ENCODE measurements at regions not wholly inside any gene's neighbourhood (a gene's known extent, or its start where the extent isn't known, plus 50 kb on each side); places are given as distances from the start of the nearest gene placed in this dataset.
"Not testable (repeated sequence)": the region's sequence is repeated elsewhere in the genome, so short reads cannot be mapped to it uniquely, and the experiment has no call there.

GRCh38 chr13:79966059-79966458 lies 374.9 kb downstream of the SPRY2 start:
- no peak for DNase-seq

DNA sequence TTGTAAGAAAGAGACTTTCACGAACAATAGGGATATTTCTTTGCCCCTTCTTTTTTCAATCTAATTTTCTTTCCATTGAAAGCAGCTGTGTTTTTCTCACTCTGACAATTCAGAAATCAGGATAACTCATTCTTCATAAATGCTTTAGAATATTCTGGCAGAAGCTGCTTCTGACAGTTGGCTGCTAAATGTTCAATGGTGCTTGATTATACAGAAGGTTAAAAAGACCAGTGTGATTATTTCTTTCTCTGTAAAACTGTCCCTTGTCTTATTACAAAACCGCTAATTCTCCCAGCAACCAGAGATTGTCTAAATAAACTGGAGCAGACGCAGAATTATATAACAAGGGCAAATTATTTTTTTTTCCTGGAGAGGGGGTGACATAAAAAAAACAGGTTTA lies 394.4 kb downstream of the SPRY2 start:
- no peak for DNase-seq

GRCh38 chr13:79943346-79944023 lies 397.4 kb downstream of the SPRY2 start:
- DNase-seq = no peak

DNA sequence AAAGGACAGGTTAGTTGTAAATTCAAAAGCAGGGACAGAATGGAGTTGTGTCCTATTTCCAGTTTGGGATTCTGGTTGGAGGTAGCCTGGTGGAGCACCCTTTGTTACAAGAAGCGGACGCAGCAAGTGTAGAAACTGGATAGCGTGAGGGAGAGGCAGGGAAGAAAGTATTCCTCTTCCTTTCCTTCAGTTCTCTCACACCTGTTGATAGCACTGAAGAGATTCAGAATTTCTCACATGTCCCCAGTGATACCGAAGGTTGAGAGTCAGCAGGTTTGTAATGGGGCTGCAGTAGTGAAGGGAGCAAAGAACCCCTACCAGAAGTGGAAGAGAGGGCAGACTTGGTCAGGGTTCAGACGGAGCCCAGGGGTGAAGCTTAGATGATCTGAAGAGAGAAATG lies 399.2 kb downstream of the SPRY2 start:
- no peak for DNase-seq

- DNase-seq = no peak
Measured at GRCh38 chr13:79939689-79940088, 401.2 kb downstream of the SPRY2 start.

- DNase-seq = no peak
Measured at GRCh38 chr13:79937771-79938216, 403.1 kb downstream of the SPRY2 start.

DNA sequence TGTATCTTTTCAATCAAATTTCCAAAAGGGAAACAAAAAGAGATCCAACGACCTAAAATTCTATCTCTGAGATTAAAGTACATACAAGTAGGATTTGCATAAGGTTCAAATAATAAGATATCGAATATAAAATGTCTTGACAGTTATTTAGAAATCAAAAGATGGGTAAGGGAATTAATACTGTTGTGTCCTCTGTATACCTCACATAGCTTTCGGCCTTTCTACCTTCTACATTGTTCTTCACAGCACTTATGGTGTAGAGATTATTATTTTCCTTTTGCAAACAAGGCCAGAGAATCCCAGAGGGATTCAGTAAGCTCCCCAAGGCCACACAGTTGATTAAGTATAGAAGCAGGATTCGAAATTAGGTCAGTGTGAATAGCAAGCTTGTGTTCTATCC lies 403.6 kb downstream of the SPRY2 start:
- no peak for DNase-seq

DNA sequence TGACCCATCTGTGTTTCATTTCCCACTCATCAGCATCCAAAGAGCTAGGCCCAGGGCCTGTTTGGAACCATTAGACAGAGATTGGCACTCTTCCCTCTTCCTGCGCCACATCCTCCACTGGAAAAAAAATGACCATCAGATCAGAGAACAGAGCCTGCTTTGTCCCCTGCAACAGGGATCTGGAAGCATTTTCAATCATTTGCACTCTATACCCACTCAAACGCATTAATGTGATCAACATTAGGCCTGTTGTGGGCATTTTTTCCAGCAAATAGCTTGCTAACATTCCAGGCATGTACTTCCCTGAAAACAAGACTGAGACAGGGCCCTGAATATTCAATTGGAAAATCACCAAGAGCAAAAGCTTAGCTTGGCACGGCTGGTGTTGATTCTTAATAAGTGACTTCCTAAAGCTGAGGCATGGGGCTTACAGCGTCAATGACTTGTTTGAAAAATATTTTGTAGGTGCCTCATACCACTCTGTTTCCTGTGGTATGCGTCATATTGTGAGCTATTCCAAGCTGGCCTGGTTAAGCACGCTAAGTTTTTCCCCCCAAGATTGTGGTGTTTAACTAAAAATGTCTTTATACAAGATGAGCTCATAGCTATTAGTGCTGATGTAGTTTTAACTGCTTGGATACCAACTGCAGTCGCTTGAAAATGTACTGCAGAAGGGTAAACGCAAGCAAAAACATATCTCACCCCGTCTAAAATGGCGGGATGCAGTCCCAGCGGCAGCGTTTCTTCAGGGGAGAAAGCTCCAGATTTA lies 404.4 kb downstream of the SPRY2 start:
- DNase-seq = peak in 1 of 2 experiments; percentile 47

- DNase-seq = no peak
Measured at GRCh38 chr13:79935121-79935520, 405.8 kb downstream of the SPRY2 start.

DNA sequence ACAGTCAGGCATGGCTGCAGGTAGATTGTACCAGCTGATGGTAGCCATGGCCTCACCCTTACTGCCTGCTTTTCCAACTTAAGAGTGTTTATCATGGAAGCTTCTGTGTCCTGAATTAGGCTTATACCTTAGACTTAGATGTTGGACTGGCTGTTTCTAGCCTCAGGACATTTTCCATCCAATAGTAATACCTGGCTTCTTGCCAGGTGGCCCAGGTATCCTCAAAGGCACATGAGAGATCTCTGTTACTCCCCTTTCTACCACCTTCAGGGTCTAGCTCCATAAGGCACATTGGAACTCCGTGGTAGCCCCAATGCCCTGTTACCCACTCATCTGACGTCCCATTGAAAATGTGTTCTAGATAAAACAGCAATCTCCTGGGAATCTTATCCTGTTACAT lies 407.5 kb downstream of the SPRY2 start:
- no peak for DNase-seq

DNA sequence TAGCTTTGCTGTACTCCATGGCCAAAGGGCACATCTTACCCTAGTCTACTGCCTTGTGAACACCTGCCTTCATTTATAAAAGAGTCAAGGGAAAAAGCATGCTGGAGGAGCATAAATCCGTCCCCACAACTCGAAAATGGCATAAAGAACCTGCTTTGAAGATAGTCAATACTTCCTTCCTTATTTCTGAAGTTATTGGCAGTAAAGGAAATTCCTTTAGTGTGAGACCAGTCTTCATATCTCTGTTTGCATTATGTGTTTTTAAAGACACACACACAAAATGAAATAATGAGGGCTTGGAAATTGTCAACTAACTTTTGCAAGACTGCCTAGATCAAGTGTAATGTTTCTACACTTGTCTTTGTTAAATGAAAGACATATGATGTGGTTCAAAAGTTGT lies 408.4 kb downstream of the SPRY2 start:
- no peak for DNase-seq

DNA sequence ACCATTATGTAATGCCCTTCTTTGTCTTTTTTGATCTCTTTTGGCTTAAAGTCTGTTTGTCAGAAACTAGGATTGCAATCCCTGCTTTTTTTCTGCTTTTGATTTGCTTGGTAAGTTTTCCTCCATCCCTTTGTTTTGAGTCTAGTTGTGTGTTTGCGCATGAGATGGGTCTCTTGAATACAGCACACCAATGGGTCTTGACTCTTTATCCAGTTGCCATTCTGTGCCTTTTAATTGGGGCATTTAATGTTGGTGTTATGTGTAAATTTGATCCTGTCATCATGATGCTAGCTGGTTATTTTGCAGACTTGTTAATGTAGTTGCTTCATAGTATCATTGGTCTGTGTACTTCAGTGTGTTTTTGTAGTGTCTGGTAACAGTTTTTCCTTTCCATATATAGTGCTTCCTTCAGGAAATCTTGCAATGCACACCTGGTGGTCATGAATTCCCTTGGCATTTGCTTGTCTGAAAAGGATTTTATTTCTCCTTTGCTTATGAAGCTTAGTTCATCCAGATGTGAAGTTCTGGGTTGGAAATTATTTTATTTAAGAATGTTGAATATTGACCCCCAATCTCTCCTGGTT lies 416.9 kb downstream of the SPRY2 start:
- DNase-seq = not testable (repeated sequence)

- DNase-seq = no peak
Measured at GRCh38 chr13:79919091-79919490, 421.8 kb downstream of the SPRY2 start.

- no peak for DNase-seq
Measured at GRCh38 chr13:79918620-79919019, 422.3 kb downstream of the SPRY2 start.

DNA sequence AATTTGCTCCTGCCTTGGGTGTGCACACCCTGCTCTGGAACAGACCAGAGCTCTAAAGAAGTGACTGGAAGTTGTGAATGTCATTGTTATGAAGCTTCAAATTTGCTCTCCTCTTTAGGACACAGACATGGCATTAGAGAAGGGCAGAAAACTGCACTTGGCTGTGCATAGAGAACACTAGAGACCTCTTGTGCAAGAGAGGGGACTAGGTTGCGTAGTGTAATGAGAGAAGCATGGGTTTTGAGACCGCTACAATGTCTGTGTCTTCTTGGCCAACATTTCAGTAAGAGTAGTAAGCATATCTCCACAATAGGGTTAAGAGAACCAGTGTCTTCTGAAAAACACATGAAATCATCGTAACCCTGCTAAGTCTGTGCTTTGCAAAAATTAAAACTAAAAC lies 423.3 kb downstream of the SPRY2 start:
- DNase-seq = no peak

GRCh38 chr13:79915114-79915811 lies 425.7 kb downstream of the SPRY2 start:
- DNase-seq = no peak

- DNase-seq = no peak
Measured at GRCh38 chr13:79913141-79913827, 427.6 kb downstream of the SPRY2 start.

DNA sequence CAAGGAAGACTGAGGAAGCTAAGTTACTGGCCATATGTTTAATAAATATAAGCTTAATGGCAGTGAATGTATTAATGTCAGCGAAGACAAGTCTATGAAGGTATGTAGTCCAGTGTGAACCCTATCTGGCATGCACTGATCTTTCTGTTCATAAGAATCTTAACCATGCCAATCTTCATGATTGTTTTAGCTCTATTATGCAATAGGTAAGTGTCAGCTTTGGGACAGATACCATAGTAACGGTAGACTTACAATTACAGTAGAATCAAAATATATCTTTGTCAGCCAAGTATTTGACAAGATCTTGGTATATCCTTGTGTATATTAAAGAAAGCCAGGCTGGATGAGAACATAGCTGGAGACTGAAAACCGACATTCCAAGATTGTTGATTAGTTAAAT lies 428.5 kb downstream of the SPRY2 start:
- DNase-seq = no peak

DNA sequence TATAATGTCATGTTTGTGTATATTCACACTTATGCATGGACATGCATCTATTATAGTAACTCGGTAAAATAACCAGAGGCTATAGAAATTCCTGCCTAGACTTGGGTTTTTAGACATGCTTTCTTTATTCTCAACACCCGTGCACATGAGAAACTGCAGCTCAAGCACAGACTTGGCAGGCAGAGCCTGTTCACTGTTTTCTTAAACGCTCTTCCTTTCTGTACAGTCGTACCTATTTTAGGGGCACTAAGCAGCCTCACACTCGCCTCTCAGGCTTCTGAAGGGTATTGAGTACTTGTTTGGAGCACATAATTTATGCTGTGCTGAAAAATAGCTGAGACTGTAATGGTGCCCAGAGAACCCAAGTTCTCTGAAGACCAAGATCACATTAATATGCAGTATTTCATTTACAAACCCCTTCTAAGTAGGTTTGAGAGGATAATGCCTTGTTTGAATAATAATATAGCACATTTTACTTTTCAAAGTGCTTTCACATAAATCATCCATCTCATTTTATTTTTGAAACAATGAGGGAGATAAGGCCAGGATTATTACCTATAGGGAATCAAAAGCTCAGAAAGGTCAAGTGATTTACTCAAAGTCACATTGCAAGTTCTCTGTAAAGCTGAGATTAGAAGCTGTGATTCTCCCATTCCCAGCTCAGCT lies 429.9 kb downstream of the SPRY2 start:
- no peak for DNase-seq

DNA sequence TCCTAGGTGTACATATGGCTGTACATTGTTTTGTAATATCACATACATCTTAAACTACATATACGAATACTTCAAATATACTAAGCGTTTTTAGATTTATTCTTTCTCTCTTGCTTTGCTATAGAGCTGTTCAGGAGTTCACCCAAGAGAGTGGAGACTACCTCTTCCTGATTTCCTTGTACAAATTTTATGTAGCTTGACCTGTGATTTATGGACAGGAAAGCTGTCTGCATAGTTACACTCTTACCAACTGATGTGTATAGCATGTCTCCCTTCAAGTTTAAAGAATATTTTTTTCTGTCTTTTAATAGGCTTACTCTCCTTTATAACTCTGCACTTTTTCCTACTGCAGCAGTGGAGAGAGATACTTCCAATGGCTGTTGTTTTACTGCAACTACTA lies 428.7 kb downstream of the NDFIP2 start:
- no peak for DNase-seq

- DNase-seq = no peak
Measured at GRCh38 chr13:79908381-79908780, 427.4 kb downstream of the NDFIP2 start.

DNA sequence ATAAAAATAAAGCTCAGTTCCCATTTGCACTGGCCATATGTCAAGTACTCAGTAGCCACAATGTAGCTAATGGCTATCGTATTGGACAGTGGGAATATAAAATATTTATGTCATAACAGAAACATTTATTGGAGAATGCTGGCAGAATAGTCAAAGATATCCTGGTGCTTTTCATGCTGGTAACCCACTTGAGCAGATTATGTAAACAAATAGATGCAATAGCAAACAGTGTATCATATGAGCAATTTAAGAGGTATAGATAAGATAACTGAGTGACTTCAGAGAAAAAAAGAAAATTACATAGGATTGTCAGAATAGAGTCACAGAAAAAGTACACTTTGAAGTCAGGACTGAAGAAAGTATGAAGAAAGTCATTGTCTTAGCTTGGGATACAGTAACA lies 426.6 kb downstream of the NDFIP2 start:
- no peak for DNase-seq
